NT2/D1 (cell line): ENCODE measurements at regions not wholly inside any gene's neighbourhood (a gene's known extent, or its start where the extent isn't known, plus 50 kb on each side); places are given as distances from the start of the nearest gene placed in this dataset.

Experiments used
- SUZ12 ChIP-seq: IDR thresholded peaks from 2 replicates; pipeline ENCODE4 v1.6.1; 2011; ENCODE audit not compliant: insufficient read length, insufficient read depth; ENCODE audit errors: extremely low read depth
- YY1 ChIP-seq: IDR thresholded peaks from 2 replicates; pipeline ENCODE4 v1.6.1; 2011; ENCODE audit not compliant: insufficient read length, insufficient read depth
- ZNF274 ChIP-seq: IDR thresholded peaks from 2 replicates; pipeline ENCODE4 v1.6.1; 2011; ENCODE audit warnings: mild to moderate bottlenecking, low read depth, low read length

GRCh38 chr14:76664790-76665189 is 96.5 kb upstream of the VASH1 start:
- TF ChIP-seq YY1: no peak
- no peak for TF ChIP-seq SUZ12
- no peak for TF ChIP-seq ZNF274
